IPS-15b (cell line): ENCODE measurements at regions not wholly inside any gene's neighbourhood (a gene's known extent, or its start where the extent isn't known, plus 50 kb on each side); places are given as distances from the start of the nearest gene placed in this dataset.

Source experiments
- H3K27me3 ChIP-seq: one replicate; pipeline ENCODE4 v1.6.1; 2013; ENCODE audit warnings: low read length; ENCODE audit not compliant: control insufficient read depth, insufficient read depth
- H3K36me3 ChIP-seq: one replicate; pipeline ENCODE4 v1.6.1; 2013; ENCODE audit warnings: low read length; ENCODE audit not compliant: control insufficient read depth, insufficient read depth
- H3K4me1 ChIP-seq: one replicate; pipeline ENCODE4 v1.6.1; 2013; ENCODE audit warnings: mild to moderate bottlenecking, low read length; ENCODE audit not compliant: control insufficient read depth, insufficient read depth
- H3K4me3 ChIP-seq: one replicate; pipeline ENCODE4 v1.5.1; 2013; ENCODE audit warnings: low read depth, low read length
- H3K9ac ChIP-seq: one replicate; pipeline ENCODE4 v1.6.1; 2013; ENCODE audit warnings: low read depth, mild to moderate bottlenecking, low read length
- H3K9me3 ChIP-seq: one replicate; pipeline ENCODE4 v1.6.1; 2013; ENCODE audit warnings: mild to moderate bottlenecking, low read length; ENCODE audit not compliant: control insufficient read depth, insufficient read depth

GRCh38 chr9:18040327-18040726, 433.6 kb upstream of the ADAMTSL1 start:
- no peaks in the 10 kb centered on the region for H3K9me3 ChIP-seq
- H3K27me3 ChIP-seq: no peaks in the 10 kb centered on the region
- H3K4me1 ChIP-seq: peaks cover 12% of the 10 kb centered on the region
- no peak overlapping the region for H3K4me3 ChIP-seq
- H3K36me3 ChIP-seq: no peaks in the 10 kb centered on the region
- H3K9ac ChIP-seq: no peak overlapping the region

- H3K4me3 ChIP-seq: no peak overlapping the region
- H3K9ac ChIP-seq: no peak overlapping the region
- no peaks in the 10 kb centered on the region for H3K9me3 ChIP-seq
- no peaks in the 10 kb centered on the region for H3K4me1 ChIP-seq
- no peaks in the 10 kb centered on the region for H3K36me3 ChIP-seq
- H3K27me3 ChIP-seq: no peaks in the 10 kb centered on the region
These were observed 430.0 kb upstream of the ADAMTSL1 start for GRCh38 chr9:18043978-18044377.

GRCh38 chr9:18045326-18045725, 428.6 kb upstream of the ADAMTSL1 start:
- Histone ChIP-seq H3K4me3 (no peak overlapping the region), H3K36me3 (no peaks in the 10 kb centered on the region), H3K27me3 (no peaks in the 10 kb centered on the region), H3K4me1 (no peaks in the 10 kb centered on the region), H3K9me3 (no peaks in the 10 kb centered on the region), H3K9ac (no peak overlapping the region)

GRCh38 chr9:18046068-18046467, 427.9 kb upstream of the ADAMTSL1 start:
- Histone ChIP-seq H3K4me1 (no peaks in the 10 kb centered on the region), H3K9me3 (no peaks in the 10 kb centered on the region), H3K9ac (no peak overlapping the region), H3K4me3 (no peak overlapping the region), H3K27me3 (no peaks in the 10 kb centered on the region), H3K36me3 (no peaks in the 10 kb centered on the region)

- Histone ChIP-seq H3K9me3 (no peaks in the 10 kb centered on the region), H3K4me1 (no peaks in the 10 kb centered on the region), H3K27me3 (no peaks in the 10 kb centered on the region), H3K4me3 (no peak overlapping the region), H3K9ac (no peak overlapping the region), H3K36me3 (no peaks in the 10 kb centered on the region)
These were observed 422.3 kb upstream of the ADAMTSL1 start for GRCh38 chr9:18051638-18052037.

- H3K4me1 ChIP-seq: no peaks in the 10 kb centered on the region
- H3K4me3 ChIP-seq: no peak overlapping the region
- H3K36me3 ChIP-seq: no peaks in the 10 kb centered on the region
- no peak overlapping the region for H3K9ac ChIP-seq
- H3K27me3 ChIP-seq: no peaks in the 10 kb centered on the region
- no peaks in the 10 kb centered on the region for H3K9me3 ChIP-seq
These were observed 421.9 kb upstream of the ADAMTSL1 start for GRCh38 chr9:18052060-18052459.

GRCh38 chr9:18056269-18056992, 417.5 kb upstream of the ADAMTSL1 start:
- no peaks in the 10 kb centered on the region for H3K36me3 ChIP-seq
- H3K4me1 ChIP-seq: no peaks in the 10 kb centered on the region
- no peak overlapping the region for H3K4me3 ChIP-seq
- H3K9me3 ChIP-seq: no peaks in the 10 kb centered on the region
- H3K9ac ChIP-seq: no peak overlapping the region
- no peaks in the 10 kb centered on the region for H3K27me3 ChIP-seq

- Histone ChIP-seq H3K36me3 (no peaks in the 10 kb centered on the region), H3K27me3 (no peaks in the 10 kb centered on the region), H3K9me3 (no peaks in the 10 kb centered on the region), H3K9ac (no peak overlapping the region), H3K4me1 (no peaks in the 10 kb centered on the region), H3K4me3 (no peak overlapping the region)
These were observed 417.0 kb upstream of the ADAMTSL1 start for GRCh38 chr9:18056993-18057369.

GRCh38 chr9:18058564-18059442, 415.1 kb upstream of the ADAMTSL1 start:
- H3K9me3 ChIP-seq: no peaks in the 10 kb centered on the region
- no peaks in the 10 kb centered on the region for H3K36me3 ChIP-seq
- H3K27me3 ChIP-seq: no peaks in the 10 kb centered on the region
- no peaks in the 10 kb centered on the region for H3K4me1 ChIP-seq
- H3K4me3 ChIP-seq: no peak overlapping the region
- no peak overlapping the region for H3K9ac ChIP-seq

- no peak overlapping the region for H3K4me3 ChIP-seq
- H3K27me3 ChIP-seq: no peaks in the 10 kb centered on the region
- H3K36me3 ChIP-seq: no peaks in the 10 kb centered on the region
- H3K4me1 ChIP-seq: no peaks in the 10 kb centered on the region
- H3K9me3 ChIP-seq: no peaks in the 10 kb centered on the region
- no peak overlapping the region for H3K9ac ChIP-seq
These were observed 414.5 kb upstream of the ADAMTSL1 start for GRCh38 chr9:18059447-18059846.

GRCh38 chr9:18060269-18060934, 413.6 kb upstream of the ADAMTSL1 start:
- no peaks in the 10 kb centered on the region for H3K36me3 ChIP-seq

More at GRCh38 chr9:18060269-18060934, 413.6 kb upstream of the ADAMTSL1 start:
- Histone ChIP-seq H3K9me3 (no peaks in the 10 kb centered on the region), H3K9ac (no peak overlapping the region), H3K27me3 (no peaks in the 10 kb centered on the region), H3K4me1 (no peaks in the 10 kb centered on the region), H3K4me3 (no peak overlapping the region)
